ENCODE measurements at regions not wholly inside any gene's neighbourhood (a gene's known extent, or its start where the extent isn't known, plus 50 kb on each side); places are given as distances from the start of the nearest gene placed in this dataset.

- TF ChIP-seq ZNF645 (tag by site-specific recombination; IDR thresholded peaks at IDR 0.05), result no peak
- no peak for TF ChIP-seq REST (tag by site-specific recombination; IDR thresholded peaks at IDR 0.05)
- TF ChIP-seq, protein P1, sequence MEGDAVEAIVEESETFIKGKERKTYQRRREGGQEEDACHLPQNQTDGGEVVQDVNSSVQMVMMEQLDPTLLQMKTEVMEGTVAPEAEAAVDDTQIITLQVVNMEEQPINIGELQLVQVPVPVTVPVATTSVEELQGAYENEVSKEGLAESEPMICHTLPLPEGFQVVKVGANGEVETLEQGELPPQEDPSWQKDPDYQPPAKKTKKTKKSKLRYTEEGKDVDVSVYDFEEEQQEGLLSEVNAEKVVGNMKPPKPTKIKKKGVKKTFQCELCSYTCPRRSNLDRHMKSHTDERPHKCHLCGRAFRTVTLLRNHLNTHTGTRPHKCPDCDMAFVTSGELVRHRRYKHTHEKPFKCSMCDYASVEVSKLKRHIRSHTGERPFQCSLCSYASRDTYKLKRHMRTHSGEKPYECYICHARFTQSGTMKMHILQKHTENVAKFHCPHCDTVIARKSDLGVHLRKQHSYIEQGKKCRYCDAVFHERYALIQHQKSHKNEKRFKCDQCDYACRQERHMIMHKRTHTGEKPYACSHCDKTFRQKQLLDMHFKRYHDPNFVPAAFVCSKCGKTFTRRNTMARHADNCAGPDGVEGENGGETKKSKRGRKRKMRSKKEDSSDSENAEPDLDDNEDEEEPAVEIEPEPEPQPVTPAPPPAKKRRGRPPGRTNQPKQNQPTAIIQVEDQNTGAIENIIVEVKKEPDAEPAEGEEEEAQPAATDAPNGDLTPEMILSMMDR (tag by site-specific recombination; IDR thresholded peaks at IDR 0.05), result no peak
- no peak for TF ChIP-seq YY1 (tag by site-specific recombination; IDR thresholded peaks at IDR 0.05)
- no peak for TF ChIP-seq ZNF423 (tag by site-specific recombination; IDR thresholded peaks at IDR 0.05)
- no peak for TF ChIP-seq ZNF660 (tag by site-specific recombination; IDR thresholded peaks at IDR 0.05)
- TF ChIP-seq, protein P2, sequence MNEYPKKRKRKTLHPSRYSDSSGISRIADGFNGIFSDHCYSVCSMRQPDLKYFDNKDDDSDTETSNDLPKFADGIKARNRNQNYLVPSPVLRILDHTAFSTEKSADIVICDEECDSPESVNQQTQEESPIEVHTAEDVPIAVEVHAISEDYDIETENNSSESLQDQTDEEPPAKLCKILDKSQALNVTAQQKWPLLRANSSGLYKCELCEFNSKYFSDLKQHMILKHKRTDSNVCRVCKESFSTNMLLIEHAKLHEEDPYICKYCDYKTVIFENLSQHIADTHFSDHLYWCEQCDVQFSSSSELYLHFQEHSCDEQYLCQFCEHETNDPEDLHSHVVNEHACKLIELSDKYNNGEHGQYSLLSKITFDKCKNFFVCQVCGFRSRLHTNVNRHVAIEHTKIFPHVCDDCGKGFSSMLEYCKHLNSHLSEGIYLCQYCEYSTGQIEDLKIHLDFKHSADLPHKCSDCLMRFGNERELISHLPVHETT (tag by site-specific recombination; IDR thresholded peaks at IDR 0.05), result no peak
- TF ChIP-seq GLI2 (tag by site-specific recombination; IDR thresholded peaks at IDR 0.05; ENCODE audit: borderline replicate concordance, low read depth), result no peak
- TF ChIP-seq ZIC2 (tag by site-specific recombination; IDR thresholded peaks at IDR 0.05), result no peak
- TF ChIP-seq BCL11A (tag by site-specific recombination; IDR thresholded peaks at IDR 0.05; ENCODE audit: low read depth), result no peak
- no peak for TF ChIP-seq ZBTB6 (tag by site-specific recombination; IDR thresholded peaks at IDR 0.05)
- no peak for TF ChIP-seq ZNF350 (tag by site-specific recombination; IDR thresholded peaks at IDR 0.05)
- no peak for TF ChIP-seq ZNF311 (tag by site-specific recombination; IDR thresholded peaks at IDR 0.05; ENCODE audit: borderline replicate concordance)
- TF ChIP-seq ZSCAN16 (tag by site-specific recombination; IDR thresholded peaks at IDR 0.05), result no peak
Observed at GRCh38 chr16:9412031-9412914, 320.8 kb downstream of the HAPSTR1 start.
